ENCODE measurements at regions not wholly inside any gene's neighbourhood (a gene's known extent, or its start where the extent isn't known, plus 50 kb on each side); places are given as distances from the start of the nearest gene placed in this dataset.

- no peak overlapping the region for H3K4me3 ChIP-seq (ENCODE audit: insufficient read depth, low read depth, low read length)
- H3K9me3 ChIP-seq (ENCODE audit: control insufficient read depth, low read length), result no peaks in the 10 kb centered on the region
- no peak overlapping the region for H3K27ac ChIP-seq (ENCODE audit: insufficient read depth, low read depth, low read length, poor library complexity, severe bottlenecking)
- no peaks in the 10 kb centered on the region for H3K27me3 ChIP-seq (ENCODE audit: control insufficient read depth, insufficient read depth, low read length, poor library complexity, severe bottlenecking)
- no peaks in the 10 kb centered on the region for H3K4me1 ChIP-seq (ENCODE audit: control insufficient read depth, insufficient read depth, low read length)
- no peaks in the 10 kb centered on the region for H3K36me3 ChIP-seq (ENCODE audit: control insufficient read depth, insufficient read depth, low read length)
Measured at GRCh38 chr9:78521680-78522079, 224.8 kb downstream of the PSAT1 start.

GRCh38 chr9:78525986-78526560 is 229.1 kb downstream of the PSAT1 start:
- H3K36me3 ChIP-seq (ENCODE audit: control insufficient read depth, insufficient read depth, low read length), result no peaks in the 10 kb centered on the region
- no peaks in the 10 kb centered on the region for H3K4me1 ChIP-seq (ENCODE audit: control insufficient read depth, insufficient read depth, low read length)
- no peaks in the 10 kb centered on the region for H3K27me3 ChIP-seq (ENCODE audit: control insufficient read depth, insufficient read depth, low read length, poor library complexity, severe bottlenecking)
- no peaks in the 10 kb centered on the region for H3K9me3 ChIP-seq (ENCODE audit: control insufficient read depth, low read length)
- WGBS, 2 experiments, result 99 to 100% methylated on average over 2 of the region's 2 CpGs
- H3K27ac ChIP-seq (ENCODE audit: insufficient read depth, low read depth, low read length, poor library complexity, severe bottlenecking), result no peak overlapping the region
- no peak overlapping the region for H3K4me3 ChIP-seq (ENCODE audit: insufficient read depth, low read depth, low read length)

DNA sequence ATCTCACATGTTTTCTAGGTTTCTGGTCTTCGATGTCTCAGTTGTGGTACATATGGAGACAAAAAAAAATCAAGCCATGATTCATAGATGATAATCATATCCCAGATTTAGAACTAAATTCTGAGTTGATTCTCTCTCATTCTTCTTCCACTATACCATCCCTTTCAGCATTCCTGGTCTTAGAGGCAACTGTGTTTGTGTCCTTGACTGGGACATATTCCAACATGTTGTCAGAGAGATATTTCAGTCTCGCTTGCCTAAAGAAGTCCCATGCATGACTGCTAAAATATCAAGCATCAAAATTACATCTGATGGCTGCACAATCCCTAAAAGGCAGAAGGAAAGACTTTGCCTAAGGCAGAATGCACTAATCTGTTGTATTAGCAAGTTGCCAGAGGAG is 236.6 kb downstream of the PSAT1 start:
- H3K27ac ChIP-seq (ENCODE audit: insufficient read depth, low read depth, low read length, poor library complexity, severe bottlenecking), result no peak overlapping the region
- 93 to 96% methylated on average over 1 to 2 of the region's 2 CpGs for WGBS, 2 experiments
- H3K4me1 ChIP-seq (ENCODE audit: control insufficient read depth, insufficient read depth, low read length), result no peaks in the 10 kb centered on the region
- no peaks in the 10 kb centered on the region for H3K27me3 ChIP-seq (ENCODE audit: control insufficient read depth, insufficient read depth, low read length, poor library complexity, severe bottlenecking)
- no peaks in the 10 kb centered on the region for H3K36me3 ChIP-seq (ENCODE audit: control insufficient read depth, insufficient read depth, low read length)
- H3K9me3 ChIP-seq (ENCODE audit: control insufficient read depth, low read length), result no peaks in the 10 kb centered on the region
- no peak overlapping the region for H3K4me3 ChIP-seq (ENCODE audit: insufficient read depth, low read depth, low read length)

GRCh38 chr9:78539188-78539587 is 242.3 kb downstream of the PSAT1 start:
- no peaks in the 10 kb centered on the region for H3K27me3 ChIP-seq (ENCODE audit: control insufficient read depth, insufficient read depth, low read length, poor library complexity, severe bottlenecking)
- H3K27ac ChIP-seq (ENCODE audit: insufficient read depth, low read depth, low read length, poor library complexity, severe bottlenecking), result no peak overlapping the region
- 97 to 98% methylated on average over 3 of the region's 3 CpGs for WGBS, 2 experiments

GRCh38 chr9:78539904-78540303 is 243.0 kb downstream of the PSAT1 start:
- Histone ChIP-seq H3K36me3 (ENCODE audit: control insufficient read depth, insufficient read depth, low read length) (no peaks in the 10 kb centered on the region), H3K9me3 (ENCODE audit: control insufficient read depth, low read length) (no peaks in the 10 kb centered on the region), H3K4me3 (ENCODE audit: insufficient read depth, low read depth, low read length) (no peak overlapping the region), H3K4me1 (ENCODE audit: control insufficient read depth, insufficient read depth, low read length) (peaks cover 21% of the 10 kb centered on the region), H3K27ac (ENCODE audit: insufficient read depth, low read depth, low read length, poor library complexity, severe bottlenecking) (no peak overlapping the region), H3K27me3 (ENCODE audit: control insufficient read depth, insufficient read depth, low read length, poor library complexity, severe bottlenecking) (no peaks in the 10 kb centered on the region)
- 83 to 93% methylated on average over 1 to 2 of the region's 2 CpGs for WGBS, 2 experiments

More at GRCh38 chr9:78539188-78539587, 242.3 kb downstream of the PSAT1 start:
- H3K36me3 ChIP-seq (ENCODE audit: control insufficient read depth, insufficient read depth, low read length), result no peaks in the 10 kb centered on the region
- no peaks in the 10 kb centered on the region for H3K9me3 ChIP-seq (ENCODE audit: control insufficient read depth, low read length)
- no peak overlapping the region for H3K4me3 ChIP-seq (ENCODE audit: insufficient read depth, low read depth, low read length)
- H3K4me1 ChIP-seq (ENCODE audit: control insufficient read depth, insufficient read depth, low read length), result peaks cover 21% of the 10 kb centered on the region

GRCh38 chr9:78541868-78542443 is 245.0 kb downstream of the PSAT1 start:
- H3K9me3 ChIP-seq (ENCODE audit: control insufficient read depth, low read length), result no peaks in the 10 kb centered on the region
- peaks cover 21% of the 10 kb centered on the region for H3K4me1 ChIP-seq (ENCODE audit: control insufficient read depth, insufficient read depth, low read length)
- peak overlapping the region; percentile 38 for H3K27ac ChIP-seq (ENCODE audit: insufficient read depth, low read depth, low read length, poor library complexity, severe bottlenecking)
- 83% methylated on average over 8 to 9 of the region's 9 CpGs for WGBS, 2 experiments
- H3K27me3 ChIP-seq (ENCODE audit: control insufficient read depth, insufficient read depth, low read length, poor library complexity, severe bottlenecking), result no peaks in the 10 kb centered on the region
- H3K4me3 ChIP-seq (ENCODE audit: insufficient read depth, low read depth, low read length), result no peak overlapping the region
- no peaks in the 10 kb centered on the region for H3K36me3 ChIP-seq (ENCODE audit: control insufficient read depth, insufficient read depth, low read length)

- Histone ChIP-seq H3K9me3 (ENCODE audit: control insufficient read depth, low read length) (no peaks in the 10 kb centered on the region), H3K4me1 (ENCODE audit: control insufficient read depth, insufficient read depth, low read length) (peaks cover 21% of the 10 kb centered on the region), H3K36me3 (ENCODE audit: control insufficient read depth, insufficient read depth, low read length) (no peaks in the 10 kb centered on the region), H3K4me3 (ENCODE audit: insufficient read depth, low read depth, low read length) (no peak overlapping the region), H3K27me3 (ENCODE audit: control insufficient read depth, insufficient read depth, low read length, poor library complexity, severe bottlenecking) (no peaks in the 10 kb centered on the region), H3K27ac (ENCODE audit: insufficient read depth, low read depth, low read length, poor library complexity, severe bottlenecking) (peak overlapping the region; percentile 38)
- 44 to 50% methylated on average over 14 of the region's 14 CpGs for WGBS, 2 experiments
Measured at GRCh38 chr9:78542491-78543181, 245.7 kb downstream of the PSAT1 start.

DNA sequence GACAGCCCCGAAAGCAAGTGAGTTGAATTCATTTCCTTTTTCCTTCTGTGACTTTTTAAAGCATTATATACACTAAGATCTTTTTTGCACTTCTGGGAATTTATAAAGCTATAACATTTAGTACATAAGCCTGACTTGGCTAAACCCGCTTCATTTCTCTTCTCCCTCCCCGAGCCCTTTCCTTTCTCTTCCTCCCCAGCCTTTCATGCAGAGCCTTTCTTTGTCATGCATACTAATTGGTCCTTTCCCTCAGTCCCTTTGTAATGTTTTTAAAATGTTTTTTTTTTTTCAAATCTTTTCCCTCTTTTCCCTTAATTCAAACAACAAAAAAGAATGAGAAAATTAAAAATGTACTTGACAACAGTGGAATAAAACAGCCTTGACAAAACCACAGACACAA is 246.4 kb downstream of the PSAT1 start:
- WGBS, 2 experiments, result 34 to 39% methylated on average over 3 of the region's 3 CpGs
- Histone ChIP-seq H3K36me3 (ENCODE audit: control insufficient read depth, insufficient read depth, low read length) (no peaks in the 10 kb centered on the region), H3K4me1 (ENCODE audit: control insufficient read depth, insufficient read depth, low read length) (peaks cover 21% of the 10 kb centered on the region), H3K27ac (ENCODE audit: insufficient read depth, low read depth, low read length, poor library complexity, severe bottlenecking) (peak overlapping the region; percentile 27), H3K4me3 (ENCODE audit: insufficient read depth, low read depth, low read length) (no peak overlapping the region), H3K27me3 (ENCODE audit: control insufficient read depth, insufficient read depth, low read length, poor library complexity, severe bottlenecking) (no peaks in the 10 kb centered on the region), H3K9me3 (ENCODE audit: control insufficient read depth, low read length) (no peaks in the 10 kb centered on the region)

DNA sequence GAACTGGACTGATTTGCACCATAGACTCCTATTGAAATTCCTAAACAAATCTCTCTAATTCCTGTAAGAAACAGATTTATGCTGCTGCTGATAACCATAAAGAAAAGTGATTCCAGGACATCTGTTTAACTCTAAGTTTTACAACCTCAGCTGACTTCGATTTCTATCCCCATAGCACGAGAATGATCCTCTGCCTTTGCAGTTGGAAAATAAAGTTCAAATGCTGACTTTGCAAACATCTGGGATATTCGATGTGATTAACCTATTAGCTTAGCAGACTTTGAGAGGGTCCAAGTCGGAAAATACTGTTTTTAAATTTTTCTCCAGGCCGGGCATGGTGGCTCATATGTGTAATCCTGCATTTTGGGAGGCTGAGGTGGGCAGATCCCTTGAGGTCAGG is 247.3 kb downstream of the PSAT1 start:
- Histone ChIP-seq H3K36me3 (ENCODE audit: control insufficient read depth, insufficient read depth, low read length) (no peaks in the 10 kb centered on the region), H3K9me3 (ENCODE audit: control insufficient read depth, low read length) (no peaks in the 10 kb centered on the region), H3K4me1 (ENCODE audit: control insufficient read depth, insufficient read depth, low read length) (peaks cover 21% of the 10 kb centered on the region), H3K4me3 (ENCODE audit: insufficient read depth, low read depth, low read length) (no peak overlapping the region), H3K27me3 (ENCODE audit: control insufficient read depth, insufficient read depth, low read length, poor library complexity, severe bottlenecking) (no peaks in the 10 kb centered on the region), H3K27ac (ENCODE audit: insufficient read depth, low read depth, low read length, poor library complexity, severe bottlenecking) (no peak overlapping the region)
- WGBS, 2 experiments, result 87 to 93% methylated on average over 5 of the region's 5 CpGs

DNA sequence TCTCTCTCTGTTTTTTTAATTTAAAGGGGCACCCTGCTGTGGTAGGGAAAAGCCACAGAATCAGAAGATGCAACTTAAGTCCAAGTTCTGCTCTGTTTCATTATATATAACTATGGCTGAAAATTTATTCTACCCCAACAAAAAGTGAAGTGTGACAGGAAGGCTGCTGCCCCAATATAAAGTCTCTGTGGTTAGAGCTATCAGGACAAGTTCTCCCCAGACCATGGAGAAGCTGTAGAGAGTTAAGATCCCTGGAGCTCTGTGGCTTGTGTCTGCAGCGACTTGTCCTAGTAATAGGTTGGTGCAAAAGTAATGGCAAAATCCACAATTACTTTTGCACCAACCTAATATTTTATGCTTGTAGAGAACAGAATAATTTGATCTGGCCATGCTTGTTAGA is 250.9 kb downstream of the PSAT1 start:
- 100% methylated on average over 1 of the region's 1 CpG for WGBS, 2 experiments
- H3K4me3 ChIP-seq (ENCODE audit: insufficient read depth, low read depth, low read length), result no peak overlapping the region
- no peaks in the 10 kb centered on the region for H3K36me3 ChIP-seq (ENCODE audit: control insufficient read depth, insufficient read depth, low read length)
- H3K9me3 ChIP-seq (ENCODE audit: control insufficient read depth, low read length), result no peaks in the 10 kb centered on the region
- H3K27ac ChIP-seq (ENCODE audit: insufficient read depth, low read depth, low read length, poor library complexity, severe bottlenecking), result no peak overlapping the region
- H3K27me3 ChIP-seq (ENCODE audit: control insufficient read depth, insufficient read depth, low read length, poor library complexity, severe bottlenecking), result no peaks in the 10 kb centered on the region
- H3K4me1 ChIP-seq (ENCODE audit: control insufficient read depth, insufficient read depth, low read length), result peaks cover 7% of the 10 kb centered on the region
